ENCODE measurements at regions not wholly inside any gene's neighbourhood (a gene's known extent, or its start where the extent isn't known, plus 50 kb on each side); places are given as distances from the start of the nearest gene placed in this dataset.
"Not testable (repeated sequence)": the region's sequence is repeated elsewhere in the genome, so short reads cannot be mapped to it uniquely, and the experiment has no call there.

DNA sequence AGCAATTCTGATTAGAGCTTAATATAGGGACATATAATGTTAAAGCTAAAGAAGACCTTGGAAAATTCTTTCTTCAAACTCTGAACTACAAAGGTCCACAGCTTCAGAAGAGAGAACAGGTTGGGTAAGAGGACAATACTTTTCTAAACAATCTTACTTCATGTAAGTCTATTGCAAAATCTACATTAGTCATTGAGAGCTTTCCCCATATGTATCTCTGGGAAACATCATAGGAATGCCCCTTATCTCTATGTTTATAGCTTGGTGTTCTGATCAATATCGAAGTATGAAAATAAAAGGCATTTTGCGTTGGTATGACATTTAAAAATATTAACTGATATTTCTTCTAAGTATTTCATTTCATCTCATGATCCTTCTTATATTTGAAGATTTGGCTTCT, 962.6 kb downstream of the AACS start:
- DNase-seq (ENCODE audit: low spot score), result no peak
- TF ChIP-seq, protein P1, sequence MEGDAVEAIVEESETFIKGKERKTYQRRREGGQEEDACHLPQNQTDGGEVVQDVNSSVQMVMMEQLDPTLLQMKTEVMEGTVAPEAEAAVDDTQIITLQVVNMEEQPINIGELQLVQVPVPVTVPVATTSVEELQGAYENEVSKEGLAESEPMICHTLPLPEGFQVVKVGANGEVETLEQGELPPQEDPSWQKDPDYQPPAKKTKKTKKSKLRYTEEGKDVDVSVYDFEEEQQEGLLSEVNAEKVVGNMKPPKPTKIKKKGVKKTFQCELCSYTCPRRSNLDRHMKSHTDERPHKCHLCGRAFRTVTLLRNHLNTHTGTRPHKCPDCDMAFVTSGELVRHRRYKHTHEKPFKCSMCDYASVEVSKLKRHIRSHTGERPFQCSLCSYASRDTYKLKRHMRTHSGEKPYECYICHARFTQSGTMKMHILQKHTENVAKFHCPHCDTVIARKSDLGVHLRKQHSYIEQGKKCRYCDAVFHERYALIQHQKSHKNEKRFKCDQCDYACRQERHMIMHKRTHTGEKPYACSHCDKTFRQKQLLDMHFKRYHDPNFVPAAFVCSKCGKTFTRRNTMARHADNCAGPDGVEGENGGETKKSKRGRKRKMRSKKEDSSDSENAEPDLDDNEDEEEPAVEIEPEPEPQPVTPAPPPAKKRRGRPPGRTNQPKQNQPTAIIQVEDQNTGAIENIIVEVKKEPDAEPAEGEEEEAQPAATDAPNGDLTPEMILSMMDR (IDR thresholded peaks at IDR 0.05), result no peak
- H3K27ac ChIP-seq, result no peak overlapping the region
- H3K4me3 ChIP-seq, result no peak overlapping the region

DNA sequence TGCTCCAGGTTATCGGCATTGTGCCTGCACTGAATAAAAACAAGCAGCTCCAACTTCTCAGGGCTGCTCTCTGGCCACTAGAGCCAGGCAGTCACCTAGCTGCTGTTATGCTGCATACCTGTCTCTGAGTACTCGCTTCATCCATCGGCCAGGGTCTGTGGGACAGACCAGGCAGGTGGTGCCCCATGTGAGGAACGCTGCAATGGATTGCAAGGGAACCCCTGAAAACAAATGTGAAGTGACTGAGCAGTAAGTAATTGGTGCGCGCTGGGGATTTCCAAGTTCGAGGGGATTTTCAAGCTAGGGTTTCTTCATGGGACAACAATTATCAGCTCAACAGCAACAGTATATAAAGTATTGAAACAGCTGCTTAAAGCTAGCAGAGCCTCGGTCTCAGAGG, 965.3 kb downstream of the AACS start:
- no peak for DNase-seq (ENCODE audit: low spot score)
- no peak overlapping the region for H3K27ac ChIP-seq
- TF ChIP-seq, protein P1 (IDR thresholded peaks at IDR 0.05), result no peak
- no peak overlapping the region for H3K4me3 ChIP-seq

DNA sequence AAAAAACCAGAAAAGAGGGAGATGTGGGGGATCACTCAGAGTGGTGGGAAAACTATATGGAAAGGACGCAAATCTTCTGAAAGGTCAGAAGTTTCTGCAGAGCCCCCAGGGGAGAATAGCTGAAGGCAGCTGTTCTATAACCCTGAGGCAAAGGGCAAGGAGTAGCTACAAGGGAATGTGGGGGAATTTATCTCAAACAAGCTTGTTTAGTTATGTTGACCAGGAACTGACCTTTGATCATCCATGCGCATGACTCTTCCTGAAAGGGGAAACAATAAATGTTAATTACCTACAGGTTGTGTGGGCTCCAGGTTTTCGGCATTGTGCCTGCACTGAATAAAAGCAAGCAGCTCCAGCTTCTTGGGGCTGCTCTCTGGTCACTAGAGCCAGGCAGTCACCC, 968.5 kb downstream of the AACS start:
- Histone ChIP-seq H3K4me3 (no peak overlapping the region), H3K27ac (no peak overlapping the region)
- no peak for DNase-seq (ENCODE audit: low spot score)
- TF ChIP-seq, protein P1 (IDR thresholded peaks at IDR 0.05), result no peak

DNA sequence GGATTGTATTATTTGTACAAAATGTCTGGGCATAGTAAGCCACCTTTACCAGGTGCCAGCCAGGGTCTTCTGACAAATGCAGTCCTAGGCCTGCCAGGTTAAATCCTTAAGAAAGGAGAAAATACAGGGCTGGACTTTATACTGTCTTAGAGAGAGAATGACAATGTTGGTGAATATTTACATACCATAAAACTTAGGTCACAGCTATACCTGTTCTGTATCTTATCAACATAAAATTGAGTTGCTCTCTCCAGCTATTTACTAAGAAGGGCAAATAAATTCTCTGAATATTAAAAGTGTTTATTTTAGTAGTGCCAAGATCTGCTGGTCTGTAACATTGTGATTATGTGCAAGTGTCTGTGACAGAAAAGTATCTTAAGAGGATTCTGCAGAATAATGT, 971.1 kb downstream of the AACS start:
- H3K27ac ChIP-seq, result no peak overlapping the region
- DNase-seq (ENCODE audit: low spot score), result no peak
- TF ChIP-seq, protein P1 (IDR thresholded peaks at IDR 0.05), result no peak

DNA sequence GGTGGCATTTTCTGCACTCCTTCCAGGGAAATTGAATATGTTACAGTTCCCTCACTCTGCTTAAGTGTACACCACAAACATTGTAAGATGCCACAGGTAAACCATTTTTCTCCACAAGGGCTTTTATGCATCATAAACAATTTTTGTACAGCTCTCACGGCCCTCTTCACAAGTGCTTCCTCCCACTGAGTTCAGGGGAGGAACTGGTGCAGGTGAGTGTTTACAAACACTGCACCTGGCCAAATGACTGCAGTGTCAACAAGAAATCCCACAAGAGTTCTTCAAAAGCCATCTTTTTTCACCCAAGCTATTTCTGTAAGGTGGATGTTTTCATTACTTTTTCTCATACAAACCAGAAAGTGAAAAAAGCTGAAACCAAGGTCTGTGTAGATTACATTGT, 973.2 kb downstream of the AACS start:
- TF ChIP-seq, protein P1 (IDR thresholded peaks at IDR 0.05), result no peak
- no peak overlapping the region for H3K4me3 ChIP-seq
- no peak for DNase-seq (ENCODE audit: low spot score)
- no peak overlapping the region for H3K27ac ChIP-seq

More for the DNA sequence above, 971.1 kb downstream of the AACS start:
- no peak overlapping the region for H3K4me3 ChIP-seq

DNA sequence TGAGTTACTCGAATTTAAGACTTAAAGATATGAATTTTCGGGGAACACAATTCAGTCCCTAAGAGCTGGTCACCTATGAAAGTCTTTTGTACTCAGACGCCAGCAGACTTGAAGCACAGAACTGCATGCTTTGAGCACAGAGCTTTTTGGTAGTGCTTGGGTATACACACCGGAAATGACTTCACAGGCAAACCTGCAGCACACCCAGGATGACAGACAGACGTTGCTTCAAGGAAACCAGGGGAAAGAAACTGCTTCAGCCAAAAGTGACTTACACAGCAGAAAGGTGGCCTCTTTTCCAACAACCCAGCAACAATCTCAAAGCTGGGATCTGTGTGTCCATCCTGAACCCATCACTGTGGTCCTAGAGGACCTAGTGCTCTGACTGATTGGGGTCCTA, 975.1 kb downstream of the AACS start:
- TF ChIP-seq, protein P1 (IDR thresholded peaks at IDR 0.05), result no peak
- DNase-seq (ENCODE audit: low spot score), result no peak
- Histone ChIP-seq H3K27ac (no peak overlapping the region), H3K4me3 (no peak overlapping the region)

DNA sequence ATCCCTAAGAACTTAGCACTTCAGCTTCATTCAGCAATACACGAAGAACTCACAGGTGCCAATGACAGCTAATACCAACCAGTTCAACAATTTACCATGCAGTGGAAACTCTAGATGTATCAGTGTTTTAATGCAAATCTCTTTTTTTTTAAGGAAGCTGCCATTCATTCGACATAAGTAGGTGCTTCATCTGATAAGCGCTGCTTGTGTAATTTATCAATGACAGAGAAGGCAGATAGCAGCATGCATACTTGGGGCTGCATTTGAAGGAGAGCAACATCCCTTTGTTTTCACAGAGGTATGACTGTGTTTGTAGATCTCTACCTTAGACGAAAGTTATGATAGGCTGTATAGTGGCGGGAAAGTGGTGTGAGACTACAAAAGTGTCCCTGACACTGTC, 977.1 kb downstream of the AACS start:
- no peak for DNase-seq (ENCODE audit: low spot score)
- TF ChIP-seq, protein P1 (IDR thresholded peaks at IDR 0.05), result no peak
- H3K27ac ChIP-seq, result no peak overlapping the region
- no peak overlapping the region for H3K4me3 ChIP-seq

DNA sequence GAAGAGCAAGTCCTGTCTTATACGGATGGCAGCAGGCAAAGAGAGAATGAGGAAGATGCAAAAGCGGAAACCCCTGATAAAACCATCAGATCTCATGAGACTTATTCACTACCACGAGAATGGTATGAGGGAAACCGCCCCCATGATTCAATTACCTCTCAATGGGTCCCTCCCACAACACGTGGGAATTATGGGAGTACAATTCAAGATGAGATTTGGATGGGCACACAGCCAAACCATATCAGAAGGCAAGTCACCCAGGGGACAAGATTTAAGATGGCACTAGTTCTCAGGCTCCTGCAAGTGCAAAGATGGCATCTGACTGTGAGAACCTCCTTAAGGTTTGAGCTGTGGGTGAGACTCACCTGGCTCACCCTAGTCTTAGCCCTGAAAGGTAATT, 984.3 kb downstream of the AACS start:
- DNase-seq (ENCODE audit: low spot score); H3K27ac ChIP-seq; H3K4me3 ChIP-seq: not testable (repeated sequence)

Data from coronary artery (tissue), 2 donors.